Fibroblast of lung (primary cell): ENCODE measurements at regions not wholly inside any gene's neighbourhood (a gene's known extent, or its start where the extent isn't known, plus 50 kb on each side); places are given as distances from the start of the nearest gene placed in this dataset.

ENCODE experiments used
- DNase-seq, 2 donors: peaks; one replicate each; pipeline versions ENCODE4 v3.0.0 to v3.0.0-alpha.2; 2010; ENCODE audit warnings: low read depth in 2 of 2
- H2AFZ ChIP-seq: 2 replicates; pipeline ENCODE4 v1.5.1; 2012; ENCODE audit warnings: low read length, control low read depth, inconsistent platforms
- H3K27ac ChIP-seq: 2 replicates; pipeline ENCODE4 v1.5.1; 2011; ENCODE audit warnings: low read length, control low read depth; ENCODE audit not compliant: insufficient read depth
- H3K27me3 ChIP-seq: 2 replicates; pipeline ENCODE4 v1.5.1; 2011; ENCODE audit warnings: mild to moderate bottlenecking, low read length; ENCODE audit not compliant: control insufficient read depth, insufficient read depth
- H3K36me3 ChIP-seq: 2 replicates; pipeline ENCODE4 v1.5.1; 2011; ENCODE audit warnings: low read length; ENCODE audit not compliant: control insufficient read depth, insufficient read depth
- H3K4me1 ChIP-seq: 2 replicates; pipeline ENCODE4 v1.5.1; 2011; ENCODE audit warnings: low read length; ENCODE audit not compliant: control insufficient read depth, insufficient read depth; ENCODE audit errors: extremely low read depth
- H3K4me2 ChIP-seq: 2 replicates; pipeline ENCODE4 v1.5.1; 2011; ENCODE audit warnings: low read length, control low read depth; ENCODE audit not compliant: insufficient read depth; ENCODE audit errors: extremely low read depth
- H3K4me3 ChIP-seq, 4 experiments: fragments of 200-600 bp in 1 of 4; sonication (generic) in 1 of 4; replicated peaks in 1 of 4; 2 replicates each; pipeline ENCODE4 v1.5.1; 2011 to 2016; ENCODE audit warnings: low read length in 4 of 4, low read depth in 3 of 4, mild to moderate bottlenecking in 3 of 4, control low read depth in 2 of 4, inconsistent platforms in 1 of 4, mixed read lengths in 1 of 4; ENCODE audit not compliant: insufficient read depth in 1 of 4; ENCODE audit errors: control extremely low read depth in 1 of 4
- H3K79me2 ChIP-seq: 2 replicates; pipeline ENCODE4 v1.5.1; 2012; ENCODE audit warnings: mild to moderate bottlenecking, low read length, inconsistent platforms; ENCODE audit not compliant: control insufficient read depth, insufficient read depth
- H3K9ac ChIP-seq: 2 replicates; pipeline ENCODE4 v1.5.1; 2011; ENCODE audit warnings: mild to moderate bottlenecking, low read length, control low read depth; ENCODE audit not compliant: insufficient read depth
- H3K9me3 ChIP-seq: 2 replicates; pipeline ENCODE4 v1.5.1; 2012; ENCODE audit warnings: low read depth, low read length; ENCODE audit not compliant: control insufficient read depth, insufficient read depth
- H4K20me1 ChIP-seq: 2 replicates; pipeline ENCODE4 v1.5.1; 2011; ENCODE audit warnings: low read length; ENCODE audit not compliant: control insufficient read depth, insufficient read depth; ENCODE audit errors: extremely low read depth
- CTCF ChIP-seq, 2 donors: IDR thresholded peaks in 1 of 2; conservative IDR thresholded peaks in 1 of 2; 1 replicate in 1 of 2; 2 replicates in 1 of 2; pipeline ENCODE4 v1.5.1; 2011 to 2012; ENCODE audit warnings: low read length in 2 of 2, control low read depth in 1 of 2, inconsistent platforms in 1 of 2, low read depth in 1 of 2, mild to moderate bottlenecking in 1 of 2
- EZH2 ChIP-seq: IDR thresholded peaks from 2 replicates; pipeline ENCODE4 v1.5.1; 2012; ENCODE audit warnings: low read length, control low read depth, mild to moderate bottlenecking; ENCODE audit errors: missing control alignments

GRCh38 chr2:193966590-193966989 is 1690.4 kb upstream of the SLC39A10 start:
- Histone ChIP-seq H3K9me3 (no peaks in the 10 kb centered on the region), H3K4me2 (no peak overlapping the region), H3K36me3 (no peaks in the 10 kb centered on the region), H3K4me3 (no peak overlapping the region), H2AFZ (no peak overlapping the region), H3K4me1 (no peaks in the 10 kb centered on the region), H3K27me3 (no peaks in the 10 kb centered on the region), H3K79me2 (no peaks in the 10 kb centered on the region), H3K27ac (no peak overlapping the region), H4K20me1 (no peaks in the 10 kb centered on the region), H3K9ac (no peak overlapping the region)
- TF ChIP-seq EZH2 (no peak), CTCF (conservative IDR thresholded peaks at IDR 0.05 in 1 of 2, IDR thresholded peaks at IDR 0.05 in 1 of 2; ENCODE audit: low read depth in 1 of 2, low read length in 2 of 2) (no peak)
- DNase-seq, result peak; percentile 57 to 84

GRCh38 chr2:193965263-193965662 is 1691.8 kb upstream of the SLC39A10 start:
- Histone ChIP-seq H3K9me3 (no peaks in the 10 kb centered on the region), H3K27me3 (no peaks in the 10 kb centered on the region), H4K20me1 (no peaks in the 10 kb centered on the region), H2AFZ (no peak overlapping the region), H3K27ac (no peak overlapping the region), H3K36me3 (no peaks in the 10 kb centered on the region), H3K4me2 (no peak overlapping the region), H3K9ac (no peak overlapping the region), H3K4me1 (no peaks in the 10 kb centered on the region), H3K79me2 (no peaks in the 10 kb centered on the region), H3K4me3 (no peak overlapping the region)
- no peak for DNase-seq
- TF ChIP-seq EZH2 (no peak), CTCF (conservative IDR thresholded peaks at IDR 0.05 in 1 of 2, IDR thresholded peaks at IDR 0.05 in 1 of 2; ENCODE audit: low read depth in 1 of 2, low read length in 2 of 2) (no peak)

GRCh38 chr2:193963472-193964119 is 1693.4 kb upstream of the SLC39A10 start:
- no peak overlapping the region for H3K4me3 ChIP-seq
- H3K27me3 ChIP-seq, result no peaks in the 10 kb centered on the region
- no peak for TF ChIP-seq EZH2
- TF ChIP-seq CTCF (conservative IDR thresholded peaks at IDR 0.05 in 1 of 2, IDR thresholded peaks at IDR 0.05 in 1 of 2; ENCODE audit: low read depth in 1 of 2, low read length in 2 of 2), result peak in 1 of 2 donors; percentile 31
- no peak overlapping the region for H2AFZ ChIP-seq
- H3K4me1 ChIP-seq, result no peaks in the 10 kb centered on the region
- H3K36me3 ChIP-seq, result no peaks in the 10 kb centered on the region
- H3K27ac ChIP-seq, result no peak overlapping the region
- H4K20me1 ChIP-seq, result no peaks in the 10 kb centered on the region
- no peak overlapping the region for H3K4me2 ChIP-seq
- H3K9me3 ChIP-seq, result no peaks in the 10 kb centered on the region
- no peaks in the 10 kb centered on the region for H3K79me2 ChIP-seq
- DNase-seq, result peak; percentile 28 to 39
- no peak overlapping the region for H3K9ac ChIP-seq
